RWPE1 (cell line): ENCODE measurements at regions not wholly inside any gene's neighbourhood (a gene's known extent, or its start where the extent isn't known, plus 50 kb on each side); places are given as distances from the start of the nearest gene placed in this dataset.

ENCODE experiments used
- CTCF ChIA-PET: fragments of 350-600 bp; sonication (Branson Sonifier 250); formaldehyde crosslinking; extraction: SDS; loops from one replicate; lab custom pipeline; 2021; lab: Yijun Ruan, JAX
- POLR2A ChIA-PET: fragments of 400-600 bp; formaldehyde crosslinking; extraction: SDS; loops from one replicate; lab custom pipeline; 2020; ENCODE audit warnings: antibody characterized with exemption; ENCODE audit not compliant: low non-redundant PET; lab: Yijun Ruan, JAX
- DNase-seq: peaks from one replicate; pipeline ENCODE4 v3.0.0; 2012; ENCODE audit warnings: low spot score
- H3K27ac ChIP-seq: fragments of 450-650 bp; 2 replicates; pipeline ENCODE4 v1.5.1; 2017
- CTCF ChIP-seq: fragments of 450-650 bp; conservative IDR thresholded peaks from 2 replicates; pipeline ENCODE4 v1.5.1; 2017; ENCODE audit warnings: low read depth, mild to moderate bottlenecking

GRCh38 chr7:67435894-67436535, 439.4 kb downstream of the TYW1 start:
- DNase-seq = no peak
- ChIA-PET CTCF (no interaction called here), POLR2A (no interaction called here)
- no peak for TF ChIP-seq CTCF
- no peak overlapping the region for H3K27ac ChIP-seq

- H3K27ac ChIP-seq = no peak overlapping the region
- no peak for TF ChIP-seq CTCF
- no peak for DNase-seq
- ChIA-PET CTCF (no interaction called here), POLR2A (no interaction called here)
These were observed 441.7 kb downstream of the TYW1 start for GRCh38 chr7:67438198-67438882.

GRCh38 chr7:67438913-67439505, 442.4 kb downstream of the TYW1 start:
- CTCF ChIA-PET = no interaction called here
- no peak overlapping the region for H3K27ac ChIP-seq

GRCh38 chr7:67440321-67440720, 443.7 kb downstream of the TYW1 start:
- no peak for TF ChIP-seq CTCF
- ChIA-PET CTCF (no interaction called here), POLR2A (no interaction called here)
- DNase-seq = no peak
- H3K27ac ChIP-seq = no peak overlapping the region

More at GRCh38 chr7:67438913-67439505, 442.4 kb downstream of the TYW1 start:
- no peak for TF ChIP-seq CTCF
- POLR2A ChIA-PET = no interaction called here
- DNase-seq = no peak

- CTCF ChIA-PET = no interaction called here
- POLR2A ChIA-PET = no interaction called here
- H3K27ac ChIP-seq = no peak overlapping the region
- TF ChIP-seq CTCF = no peak
- no peak for DNase-seq
These were observed 449.1 kb downstream of the TYW1 start for GRCh38 chr7:67445728-67446127.

GRCh38 chr7:67447297-67447696, 450.7 kb downstream of the TYW1 start:
- DNase-seq = no peak
- H3K27ac ChIP-seq = no peak overlapping the region
- no peak for TF ChIP-seq CTCF
- ChIA-PET POLR2A (no interaction called here), CTCF (no interaction called here)
